ENCODE measurements at regions not wholly inside any gene's neighbourhood (a gene's known extent, or its start where the extent isn't known, plus 50 kb on each side); places are given as distances from the start of the nearest gene placed in this dataset.

- no peak for TF ChIP-seq EP300 (IDR thresholded peaks at IDR 0.05)
- TF ChIP-seq MAX (IDR thresholded peaks at IDR 0.05): no peak
- no peak for TF ChIP-seq FOSL2 (IDR thresholded peaks at IDR 0.05)
- TF ChIP-seq FOSL2 (CRISPR knock-in tag; IDR thresholded peaks at IDR 0.05): no peak
- no peak for TF ChIP-seq CTCF (IDR thresholded peaks at IDR 0.05)
- no peak for TF ChIP-seq HOXA7 (CRISPR knock-in tag; IDR thresholded peaks at IDR 0.05)
- no peak for TF ChIP-seq PBX3 (IDR thresholded peaks at IDR 0.05)
- TF ChIP-seq RFX5 (IDR thresholded peaks at IDR 0.05): no peak
- TF ChIP-seq RAD21 (conservative IDR thresholded peaks at IDR 0.05 in 1 of 2, IDR thresholded peaks at IDR 0.05 in 1 of 2): no peak
- TF ChIP-seq CHD4 (IDR thresholded peaks at IDR 0.05; ENCODE audit: borderline replicate concordance): no peak
- no peak for TF ChIP-seq POLR2A (IDR thresholded peaks at IDR 0.05; ENCODE audit: low read length)
Observed at GRCh38 chr2:58852905-58853304, 611.8 kb upstream of the FANCL start.

Data from A549 (cell line).